Non-pigmented ciliary epithelial cell (primary cell): ENCODE measurements at regions not wholly inside any gene's neighbourhood (a gene's known extent, or its start where the extent isn't known, plus 50 kb on each side); places are given as distances from the start of the nearest gene placed in this dataset.
"Not testable (repeated sequence)": the region's sequence is repeated elsewhere in the genome, so short reads cannot be mapped to it uniquely, and the experiment has no call there.

ENCODE experiments used
- DNase-seq: peaks from one replicate; pipeline ENCODE4 v3.0.0-alpha.2; 2010; ENCODE audit warnings: low read depth

GRCh38 chrX:110964786-110965185 is 131.2 kb upstream of the PAK3 start:
- DNase-seq = no peak

- DNase-seq = no peak
Measured at GRCh38 chrX:110962451-110962850, 133.5 kb upstream of the PAK3 start.

- no peak for DNase-seq
Measured at GRCh38 chrX:110955706-110956105, 140.3 kb upstream of the PAK3 start.

GRCh38 chrX:110954428-110955100 is 141.4 kb upstream of the PAK3 start:
- DNase-seq = no peak

- DNase-seq = no peak
Measured at GRCh38 chrX:110951472-110952269, 144.3 kb upstream of the PAK3 start.

- DNase-seq = no peak
Measured at GRCh38 chrX:110944751-110945675, 149.4 kb upstream of the CHRDL1 start.

- no peak for DNase-seq
Measured at GRCh38 chrX:110944311-110944750, 148.7 kb upstream of the CHRDL1 start.

- no peak for DNase-seq
Measured at GRCh38 chrX:110941906-110942305, 146.3 kb upstream of the CHRDL1 start.

- DNase-seq = no peak
Measured at GRCh38 chrX:110938977-110939732, 143.5 kb upstream of the CHRDL1 start.

- no peak for DNase-seq
Measured at GRCh38 chrX:110924871-110925270, 129.3 kb upstream of the CHRDL1 start.

GRCh38 chrX:110920991-110921390 is 125.4 kb upstream of the CHRDL1 start:
- peak; percentile 18 for DNase-seq

GRCh38 chrX:110915570-110915969 is 120.0 kb upstream of the CHRDL1 start:
- DNase-seq = no peak

- DNase-seq = peak; percentile 46
Measured at GRCh38 chrX:110915111-110915510, 119.5 kb upstream of the CHRDL1 start.

- DNase-seq = no peak
Measured at GRCh38 chrX:110914281-110914680, 118.7 kb upstream of the CHRDL1 start.

- not testable (repeated sequence) for DNase-seq
Measured at GRCh38 chrX:110904747-110905146, 109.1 kb upstream of the CHRDL1 start.

GRCh38 chrX:110881971-110882370 is 86.4 kb upstream of the CHRDL1 start:
- no peak for DNase-seq

- no peak for DNase-seq
Measured at GRCh38 chrX:110877326-110877725, 81.7 kb upstream of the CHRDL1 start.

- no peak for DNase-seq
Measured at GRCh38 chrX:110871839-110872238, 76.2 kb upstream of the CHRDL1 start.

- DNase-seq = no peak
Measured at GRCh38 chrX:110866421-110866820, 70.8 kb upstream of the CHRDL1 start.

GRCh38 chrX:110863883-110864282 is 68.3 kb upstream of the CHRDL1 start:
- no peak for DNase-seq

- no peak for DNase-seq
Measured at GRCh38 chrX:110858565-110858964, 62.9 kb upstream of the CHRDL1 start.

GRCh38 chrX:110853610-110854009 is 58.0 kb upstream of the CHRDL1 start:
- no peak for DNase-seq
